ENCODE measurements at regions not wholly inside any gene's neighbourhood (a gene's known extent, or its start where the extent isn't known, plus 50 kb on each side); places are given as distances from the start of the nearest gene placed in this dataset.
A peak's percentile ranks its signal among the peaks of the same experiment; 100 is the strongest.

- FAIRE-seq: no peak
- intact Hi-C loops (cut with DNase I): no loop called here
- 89% methylated on average over 8 of the region's 8 CpGs for WGBS, 2 donors
- ATAC-seq: no peak
- H3K9me3 ChIP-seq: no peaks in the 10 kb centered on the region
- H3K27me3 ChIP-seq: no peaks in the 10 kb centered on the region
- no peak overlapping the region for H3K4me3 ChIP-seq
- DNase-seq: no peak
- peaks cover 0 to 7% (median 0%) of the 10 kb centered on the region in 3 donors for H3K4me1 ChIP-seq
- H3K36me3 ChIP-seq: no peaks in the 10 kb centered on the region
- no peak for TF ChIP-seq CTCF (IDR thresholded peaks at IDR 0.05)
- no peak overlapping the region for H3K27ac ChIP-seq
Observed at GRCh38 chr1:209414803-209415329, 168.6 kb upstream of the CAMK1G start.

DNA sequence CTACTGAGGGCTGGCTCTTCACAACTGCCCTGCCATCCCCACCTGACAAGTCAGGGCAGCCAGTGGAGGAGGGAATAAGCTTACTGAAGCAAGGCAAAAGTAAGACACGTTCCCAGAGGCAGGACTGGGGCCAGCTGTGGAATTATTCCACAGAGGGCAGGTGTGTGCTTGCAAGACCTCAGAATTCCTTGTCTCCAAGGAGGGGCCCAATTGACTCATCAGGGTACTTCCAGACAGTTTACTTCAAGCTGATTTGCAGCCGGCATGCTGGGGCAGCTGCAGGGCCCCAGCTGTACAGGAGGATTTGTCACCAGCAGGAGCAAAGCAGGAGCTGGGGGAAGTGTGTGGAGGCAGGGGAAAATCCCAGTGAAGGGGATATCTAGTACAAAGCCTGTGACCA, 167.5 kb upstream of the CAMK1G start:
- no peak for TF ChIP-seq CTCF (IDR thresholded peaks at IDR 0.05)
- WGBS, 2 donors: 52 to 55% methylated on average over 2 of the region's 2 CpGs
- no peak for ATAC-seq
- Histone ChIP-seq H3K27ac (no peak overlapping the region), H3K9me3 (no peaks in the 10 kb centered on the region), H3K36me3 (no peaks in the 10 kb centered on the region), H3K4me1 (peaks cover 0 to 7% (median 0%) of the 10 kb centered on the region in 3 donors), H3K4me3 (no peak overlapping the region), H3K27me3 (no peaks in the 10 kb centered on the region)
- no peak for FAIRE-seq
- intact Hi-C loops (cut with DNase I): no loop called here
- no peak for DNase-seq

- TF ChIP-seq CTCF (IDR thresholded peaks at IDR 0.05): no peak
- 73 to 80% methylated on average over 2 of the region's 2 CpGs for WGBS, 2 donors
- H3K4me1 ChIP-seq: peaks cover 0 to 7% (median 0%) of the 10 kb centered on the region in 3 donors
- FAIRE-seq (no peak), DNase-seq (no peak), ATAC-seq (no peak)
- intact Hi-C loops (cut with DNase I): no loop called here
- H3K36me3 ChIP-seq: no peaks in the 10 kb centered on the region
- no peak overlapping the region for H3K27ac ChIP-seq
- no peaks in the 10 kb centered on the region for H3K27me3 ChIP-seq
- no peaks in the 10 kb centered on the region for H3K9me3 ChIP-seq
- no peak overlapping the region for H3K4me3 ChIP-seq
Observed at GRCh38 chr1:209416716-209417115, 166.8 kb upstream of the CAMK1G start.

GRCh38 chr1:209417761-209418160, 165.8 kb upstream of the CAMK1G start:
- Histone ChIP-seq H3K27me3 (no peaks in the 10 kb centered on the region), H3K4me3 (no peak overlapping the region), H3K36me3 (no peaks in the 10 kb centered on the region), H3K9me3 (no peaks in the 10 kb centered on the region), H3K4me1 (peaks cover 0 to 7% (median 0%) of the 10 kb centered on the region in 3 donors), H3K27ac (no peak overlapping the region)
- intact Hi-C loops (cut with DNase I): no loop called here
- DNase-seq: no peak
- FAIRE-seq: no peak
- 74% methylated on average over 3 of the region's 3 CpGs for WGBS, 2 donors
- no peak for TF ChIP-seq CTCF (IDR thresholded peaks at IDR 0.05)
- no peak for ATAC-seq

DNA sequence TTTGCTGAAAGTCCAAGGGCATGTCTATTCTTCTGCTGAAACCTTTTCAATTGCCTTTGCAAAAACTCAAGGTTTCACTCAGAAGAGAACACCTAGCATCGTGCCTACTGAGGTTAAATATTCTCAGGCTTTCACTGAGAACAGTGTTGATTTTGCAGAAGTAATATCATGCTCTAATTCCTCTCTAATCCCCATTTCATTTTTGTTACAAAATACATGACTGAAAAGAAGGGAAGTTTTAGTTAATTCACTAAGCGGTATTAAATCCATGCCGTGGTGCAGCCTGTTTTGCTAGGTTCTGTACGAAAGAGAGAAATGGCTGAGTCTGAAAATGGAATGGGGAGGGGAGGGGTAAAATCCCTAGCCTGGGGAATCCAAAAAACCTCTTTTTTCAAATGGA, 163.2 kb upstream of the CAMK1G start:
- no peak for TF ChIP-seq CTCF (IDR thresholded peaks at IDR 0.05)

More for the DNA sequence above, 163.2 kb upstream of the CAMK1G start:
- ATAC-seq (peak in 1 of 4 donors; percentile 18), DNase-seq (no peak), FAIRE-seq (no peak)
- no peak overlapping the region for H3K4me3 ChIP-seq
- H3K9me3 ChIP-seq: no peaks in the 10 kb centered on the region
- 83% methylated on average over 4 of the region's 4 CpGs for WGBS, 2 donors
- H3K4me1 ChIP-seq: peaks cover 0 to 7% (median 0%) of the 10 kb centered on the region in 3 donors
- H3K36me3 ChIP-seq: no peaks in the 10 kb centered on the region
- H3K27me3 ChIP-seq: no peaks in the 10 kb centered on the region
- H3K27ac ChIP-seq: no peak overlapping the region
- intact Hi-C loops (cut with DNase I): no loop called here
